ENCODE measurements at regions not wholly inside any gene's neighbourhood (a gene's known extent, or its start where the extent isn't known, plus 50 kb on each side); places are given as distances from the start of the nearest gene placed in this dataset.

DNA sequence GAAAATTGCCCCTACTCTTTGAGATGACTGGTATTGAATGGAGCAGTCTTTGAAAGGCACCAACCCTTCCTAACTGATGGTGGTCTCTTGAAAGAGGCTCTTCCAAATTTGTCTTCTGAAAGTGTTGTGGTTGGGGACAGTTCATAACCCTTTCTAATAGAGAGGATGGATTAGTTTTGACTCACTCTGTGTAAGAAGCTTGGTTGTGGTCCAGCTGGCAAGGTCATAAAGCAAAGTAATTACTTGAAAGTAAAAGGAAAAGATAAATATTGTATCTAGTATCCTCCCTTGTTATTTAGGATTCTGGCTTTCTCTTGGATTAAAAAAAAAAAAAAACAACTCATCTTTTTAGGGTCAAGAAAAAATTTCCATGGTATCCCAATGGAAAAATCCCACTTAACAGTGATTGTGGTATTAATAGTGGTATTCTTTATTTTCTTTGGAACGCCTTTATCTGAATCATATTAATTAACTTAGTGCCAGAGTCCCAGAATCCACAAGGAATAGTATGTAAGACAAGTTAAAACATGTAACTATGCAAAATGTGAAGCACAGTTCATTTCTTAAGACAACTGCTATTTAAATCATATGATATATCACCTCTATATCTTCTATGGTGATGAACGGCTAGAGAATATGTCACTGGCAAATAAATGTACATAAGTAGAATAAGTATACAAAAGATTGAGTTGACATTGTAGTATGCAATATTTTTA, 469.3 kb upstream of the CDIN1 start:
- intact Hi-C loops (cut with DNase I) = no loop called here
- no peak for DNase-seq (ENCODE audit: extremely low spot score in 2 of 2)
- Histone ChIP-seq H3K4me1 (no peaks in the 10 kb centered on the region), H3K36me3 (no peaks in the 10 kb centered on the region), H3K4me3 (no peak overlapping the region), H3K27ac (no peak overlapping the region), H3K9me3 (no peaks in the 10 kb centered on the region), H3K27me3 (no peaks in the 10 kb centered on the region)
- TF ChIP-seq, protein P1, sequence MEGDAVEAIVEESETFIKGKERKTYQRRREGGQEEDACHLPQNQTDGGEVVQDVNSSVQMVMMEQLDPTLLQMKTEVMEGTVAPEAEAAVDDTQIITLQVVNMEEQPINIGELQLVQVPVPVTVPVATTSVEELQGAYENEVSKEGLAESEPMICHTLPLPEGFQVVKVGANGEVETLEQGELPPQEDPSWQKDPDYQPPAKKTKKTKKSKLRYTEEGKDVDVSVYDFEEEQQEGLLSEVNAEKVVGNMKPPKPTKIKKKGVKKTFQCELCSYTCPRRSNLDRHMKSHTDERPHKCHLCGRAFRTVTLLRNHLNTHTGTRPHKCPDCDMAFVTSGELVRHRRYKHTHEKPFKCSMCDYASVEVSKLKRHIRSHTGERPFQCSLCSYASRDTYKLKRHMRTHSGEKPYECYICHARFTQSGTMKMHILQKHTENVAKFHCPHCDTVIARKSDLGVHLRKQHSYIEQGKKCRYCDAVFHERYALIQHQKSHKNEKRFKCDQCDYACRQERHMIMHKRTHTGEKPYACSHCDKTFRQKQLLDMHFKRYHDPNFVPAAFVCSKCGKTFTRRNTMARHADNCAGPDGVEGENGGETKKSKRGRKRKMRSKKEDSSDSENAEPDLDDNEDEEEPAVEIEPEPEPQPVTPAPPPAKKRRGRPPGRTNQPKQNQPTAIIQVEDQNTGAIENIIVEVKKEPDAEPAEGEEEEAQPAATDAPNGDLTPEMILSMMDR (IDR thresholded peaks at IDR 0.05) = no peak
- TF ChIP-seq POLR2AphosphoS5 (IDR thresholded peaks at IDR 0.05; ENCODE audit: insufficient read depth in 1 of 2, low read depth in 1 of 2) = no peak
- no peak for TF ChIP-seq POLR2A (IDR thresholded peaks at IDR 0.05)

DNA sequence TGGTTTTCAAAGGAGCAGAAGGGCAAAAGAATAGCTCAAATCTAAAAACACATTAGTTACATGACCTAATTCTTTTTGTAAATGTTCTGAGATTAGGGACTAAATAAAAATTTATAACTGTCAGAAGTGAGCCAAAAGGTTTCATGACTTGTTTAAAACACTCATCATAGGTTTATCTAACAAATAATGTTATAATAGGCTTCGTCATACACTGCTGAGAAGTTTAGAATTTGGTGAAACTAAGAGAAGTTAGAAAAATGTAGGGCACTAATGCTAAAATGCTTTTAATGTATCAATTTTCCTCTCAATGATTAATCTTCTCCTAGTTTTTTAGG, 468.8 kb upstream of the CDIN1 start:
- no peaks in the 10 kb centered on the region for H3K36me3 ChIP-seq
- H3K4me1 ChIP-seq = no peaks in the 10 kb centered on the region
- intact Hi-C loops (cut with DNase I) = no loop called here
- no peak overlapping the region for H3K27ac ChIP-seq
- DNase-seq (ENCODE audit: extremely low spot score in 2 of 2) = no peak
- no peaks in the 10 kb centered on the region for H3K9me3 ChIP-seq
- H3K27me3 ChIP-seq = no peaks in the 10 kb centered on the region
- no peak for TF ChIP-seq POLR2AphosphoS5 (IDR thresholded peaks at IDR 0.05; ENCODE audit: insufficient read depth in 1 of 2, low read depth in 1 of 2)
- TF ChIP-seq POLR2A (IDR thresholded peaks at IDR 0.05) = no peak
- H3K4me3 ChIP-seq = no peak overlapping the region

GRCh38 chr15:36117296-36117787, 462.1 kb upstream of the CDIN1 start:
- Histone ChIP-seq H3K27me3 (no peaks in the 10 kb centered on the region), H3K36me3 (no peaks in the 10 kb centered on the region), H3K4me1 (no peaks in the 10 kb centered on the region), H3K4me3 (no peak overlapping the region), H3K9me3 (no peaks in the 10 kb centered on the region), H3K27ac (no peak overlapping the region)
- intact Hi-C loops (cut with DNase I) = no loop called here
- DNase-seq (ENCODE audit: extremely low spot score in 2 of 2) = no peak
- no peak for TF ChIP-seq POLR2A (IDR thresholded peaks at IDR 0.05)
- TF ChIP-seq, protein P1 (IDR thresholded peaks at IDR 0.05) = no peak
- TF ChIP-seq POLR2AphosphoS5 (IDR thresholded peaks at IDR 0.05; ENCODE audit: insufficient read depth in 1 of 2, low read depth in 1 of 2) = no peak

DNA sequence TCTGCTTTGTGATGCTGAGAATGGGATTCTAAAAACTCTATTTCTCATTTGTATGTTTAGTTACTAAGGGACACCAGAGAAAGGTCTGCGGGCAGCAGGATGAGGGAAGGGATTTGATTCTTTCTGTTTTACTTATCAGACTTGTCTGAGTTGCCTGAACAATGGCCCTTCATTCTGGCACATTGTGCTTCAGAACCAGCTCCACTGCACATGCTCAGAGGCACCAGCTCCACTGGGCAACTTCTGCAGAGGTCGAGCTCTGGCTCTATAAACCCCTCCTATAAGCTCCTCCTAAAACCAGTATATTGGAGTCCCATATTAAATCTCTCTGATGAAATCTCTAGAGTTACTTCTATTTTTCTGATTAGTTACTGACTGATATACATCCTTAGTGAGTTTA, 453.2 kb upstream of the CDIN1 start:
- intact Hi-C loops (cut with DNase I) = no loop called here
- H3K9me3 ChIP-seq = no peaks in the 10 kb centered on the region

DNA sequence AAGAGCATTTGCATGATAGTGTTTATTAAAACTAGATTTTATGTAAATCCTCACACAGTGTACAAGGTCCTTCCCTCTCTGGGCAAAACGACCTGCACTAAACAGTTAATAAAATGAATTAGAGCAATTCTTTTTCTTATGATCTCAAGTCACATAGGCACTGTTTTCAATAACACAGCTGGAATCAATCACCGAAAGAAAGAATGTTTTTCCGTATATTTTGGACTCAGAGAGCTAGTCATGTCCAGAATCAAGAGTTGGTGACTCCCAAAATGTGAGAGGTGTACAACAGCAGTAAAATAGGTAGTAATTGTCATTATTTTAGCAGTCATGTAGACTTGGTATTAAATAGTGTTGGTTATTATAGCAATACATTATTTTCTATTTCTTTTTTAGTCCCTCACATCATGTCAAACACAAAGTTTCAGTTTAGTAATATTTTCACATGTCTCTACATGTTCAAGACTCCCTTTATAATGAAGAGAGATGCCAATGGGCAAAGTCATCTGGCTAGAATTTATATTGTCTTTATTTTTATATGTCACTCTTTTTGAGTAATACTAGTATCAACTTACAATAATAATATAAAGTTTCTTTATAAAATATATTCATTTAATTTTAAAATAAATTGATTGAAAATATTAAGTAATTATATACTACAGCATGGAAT, 448.6 kb upstream of the CDIN1 start:
- Histone ChIP-seq H3K4me1 (no peaks in the 10 kb centered on the region), H3K4me3 (no peak overlapping the region), H3K27me3 (no peaks in the 10 kb centered on the region), H3K27ac (no peak overlapping the region), H3K9me3 (no peaks in the 10 kb centered on the region), H3K36me3 (no peaks in the 10 kb centered on the region)
- intact Hi-C loops (cut with DNase I) = no loop called here
- no peak for DNase-seq (ENCODE audit: extremely low spot score in 2 of 2)
- TF ChIP-seq POLR2A (IDR thresholded peaks at IDR 0.05) = no peak
- TF ChIP-seq, protein P1 (IDR thresholded peaks at IDR 0.05) = no peak
- TF ChIP-seq POLR2AphosphoS5 (IDR thresholded peaks at IDR 0.05; ENCODE audit: insufficient read depth in 1 of 2, low read depth in 1 of 2) = no peak

More for the DNA sequence above, 453.2 kb upstream of the CDIN1 start:
- Histone ChIP-seq H3K4me3 (no peak overlapping the region), H3K4me1 (no peaks in the 10 kb centered on the region), H3K36me3 (no peaks in the 10 kb centered on the region), H3K27me3 (no peaks in the 10 kb centered on the region), H3K27ac (no peak overlapping the region)
- TF ChIP-seq, protein P1 (IDR thresholded peaks at IDR 0.05) = no peak
- DNase-seq (ENCODE audit: extremely low spot score in 2 of 2) = no peak

Measured in vagina (tissue), 2 donors.